ENCODE measurements at regions not wholly inside any gene's neighbourhood (a gene's known extent, or its start where the extent isn't known, plus 50 kb on each side); places are given as distances from the start of the nearest gene placed in this dataset.

- no peak for DNase-seq
- ATAC-seq: no peak
- no peak for TF ChIP-seq CTCF (IDR thresholded peaks at IDR 0.05)
- intact Hi-C loops (cut with DNase I): no loop called here
- H3K27ac ChIP-seq: no peak overlapping the region
- no peaks in the 10 kb centered on the region for H3K27me3 ChIP-seq
- no peaks in the 10 kb centered on the region for H3K9me3 ChIP-seq
- no peaks in the 10 kb centered on the region for H3K36me3 ChIP-seq
- no peak overlapping the region for H3K4me3 ChIP-seq
- no peaks in the 10 kb centered on the region for H3K4me1 ChIP-seq
Measured at GRCh38 chr4:42711496-42711895, 54.6 kb upstream of the ATP8A1 start.

GRCh38 chr4:42710761-42711160 is 53.9 kb upstream of the ATP8A1 start:
- intact Hi-C loops (cut with DNase I): no loop called here
- Histone ChIP-seq H3K27ac (no peak overlapping the region), H3K27me3 (no peaks in the 10 kb centered on the region), H3K9me3 (no peaks in the 10 kb centered on the region), H3K36me3 (no peaks in the 10 kb centered on the region), H3K4me3 (no peak overlapping the region), H3K4me1 (no peaks in the 10 kb centered on the region)
- DNase-seq (no peak), ATAC-seq (no peak)
- TF ChIP-seq POLR2A (IDR thresholded peaks at IDR 0.05) (no peak), CTCF (IDR thresholded peaks at IDR 0.05) (no peak)

- Histone ChIP-seq H3K9me3 (no peaks in the 10 kb centered on the region), H3K27me3 (no peaks in the 10 kb centered on the region), H3K4me1 (no peaks in the 10 kb centered on the region), H3K4me3 (no peak overlapping the region), H3K27ac (no peak overlapping the region), H3K36me3 (no peaks in the 10 kb centered on the region)
- intact Hi-C loops (cut with DNase I): no loop called here
- no peak for DNase-seq
- no peak for TF ChIP-seq POLR2A (IDR thresholded peaks at IDR 0.05)
- TF ChIP-seq CTCF (IDR thresholded peaks at IDR 0.05): no peak
- no peak for ATAC-seq
- WGBS, 4 donors: 64 to 69% (median 66%) methylated on average over 5 of the region's 5 CpGs
Measured at GRCh38 chr4:42710329-42710728, 53.4 kb upstream of the ATP8A1 start.

- no peaks in the 10 kb centered on the region for H3K4me1 ChIP-seq
- H3K27me3 ChIP-seq: no peaks in the 10 kb centered on the region
- intact Hi-C loops (cut with DNase I): no loop called here
- no peaks in the 10 kb centered on the region for H3K9me3 ChIP-seq
- DNase-seq: no peak
- no peak for ATAC-seq
- 69 to 78% (median 72%) methylated on average over 5 of the region's 5 CpGs for WGBS, 4 donors
- no peak overlapping the region for H3K4me3 ChIP-seq
- no peaks in the 10 kb centered on the region for H3K36me3 ChIP-seq
- no peak overlapping the region for H3K27ac ChIP-seq
- TF ChIP-seq CTCF (IDR thresholded peaks at IDR 0.05): no peak
- TF ChIP-seq POLR2A (IDR thresholded peaks at IDR 0.05): no peak
Measured at GRCh38 chr4:42709392-42710065, 52.6 kb upstream of the ATP8A1 start.
